Large intestine (tissue), 3 donors: ENCODE measurements at regions not wholly inside any gene's neighbourhood (a gene's known extent, or its start where the extent isn't known, plus 50 kb on each side); places are given as distances from the start of the nearest gene placed in this dataset.

Experiments
- DNase-seq, 2 donors: peaks; one replicate each; pipeline versions ENCODE4 v3.0.0 to v3.0.0-alpha.2; 2013
- H3K27ac ChIP-seq: one replicate; pipeline ENCODE4 v1.5.1; 2013; ENCODE audit warnings: low read length
- H3K27me3 ChIP-seq: 2 replicates; pipeline ENCODE4 v1.6.1; 2013; ENCODE audit warnings: low read length; ENCODE audit not compliant: control insufficient read depth, insufficient read depth
- H3K36me3 ChIP-seq: 2 replicates; pipeline ENCODE4 v1.6.1; 2013; ENCODE audit warnings: low read length; ENCODE audit not compliant: control insufficient read depth, insufficient read depth
- H3K4me1 ChIP-seq: one replicate; pipeline ENCODE4 v1.6.1; 2013; ENCODE audit warnings: low read length; ENCODE audit not compliant: control insufficient read depth, insufficient read depth
- H3K4me3 ChIP-seq: one replicate; pipeline ENCODE4 v1.5.1; 2013; ENCODE audit warnings: low read length
- H3K9me3 ChIP-seq: one replicate; pipeline ENCODE4 v1.6.1; 2013; ENCODE audit warnings: mild to moderate bottlenecking, low read depth, low read length, moderate library complexity; ENCODE audit not compliant: control insufficient read depth
- WGBS: methylation state at CpG from one replicate; pipeline ENCODE4 v1.1.5; 2013; ENCODE audit warnings: low lambda C conversion rate; ENCODE audit not compliant: insufficient coverage; 5-methylcytosine and 5-hydroxymethylcytosine counted together

- Histone ChIP-seq H3K27me3 (no peaks in the 10 kb centered on the region), H3K9me3 (peaks cover 3% of the 10 kb centered on the region), H3K36me3 (no peaks in the 10 kb centered on the region), H3K4me1 (no peaks in the 10 kb centered on the region), H3K27ac (no peak overlapping the region), H3K4me3 (no peak overlapping the region)
- no peak for DNase-seq
- no CpG with 5 or more reads among the region's 3 CpGs for WGBS
These were observed 104.4 kb upstream of the CD93 start for GRCh38 chr20:23190557-23190956.

- no peaks in the 10 kb centered on the region for H3K27me3 ChIP-seq
- DNase-seq, result no peak
- no CpG with 5 or more reads among the region's 9 CpGs for WGBS
- no peak overlapping the region for H3K4me3 ChIP-seq
- peaks cover 3% of the 10 kb centered on the region for H3K9me3 ChIP-seq
- H3K36me3 ChIP-seq, result no peaks in the 10 kb centered on the region
- H3K4me1 ChIP-seq, result no peaks in the 10 kb centered on the region
- no peak overlapping the region for H3K27ac ChIP-seq
These were observed 103.7 kb upstream of the CD93 start for GRCh38 chr20:23189854-23190253.

GRCh38 chr20:23189341-23189740, 103.2 kb upstream of the CD93 start:
- no peak for DNase-seq
- Histone ChIP-seq H3K4me3 (no peak overlapping the region), H3K4me1 (no peaks in the 10 kb centered on the region), H3K27me3 (no peaks in the 10 kb centered on the region), H3K27ac (no peak overlapping the region), H3K36me3 (no peaks in the 10 kb centered on the region), H3K9me3 (peaks cover 3% of the 10 kb centered on the region)
- no CpG with 5 or more reads among the region's 11 CpGs for WGBS

GRCh38 chr20:23188377-23189169, 102.4 kb upstream of the CD93 start:
- Histone ChIP-seq H3K27me3 (no peaks in the 10 kb centered on the region), H3K4me1 (no peaks in the 10 kb centered on the region), H3K27ac (no peak overlapping the region), H3K9me3 (peaks cover 3% of the 10 kb centered on the region), H3K4me3 (no peak overlapping the region), H3K36me3 (no peaks in the 10 kb centered on the region)
- DNase-seq, result no peak
- WGBS, result no CpG with 5 or more reads among the region's 3 CpGs

- no peaks in the 10 kb centered on the region for H3K27me3 ChIP-seq
- DNase-seq, result no peak
- H3K36me3 ChIP-seq, result no peaks in the 10 kb centered on the region
- no CpG with 5 or more reads among the region's 7 CpGs for WGBS
- H3K9me3 ChIP-seq, result peaks cover 3% of the 10 kb centered on the region
- no peak overlapping the region for H3K4me3 ChIP-seq
- H3K27ac ChIP-seq, result no peak overlapping the region
- no peaks in the 10 kb centered on the region for H3K4me1 ChIP-seq
These were observed 101.6 kb upstream of the CD93 start for GRCh38 chr20:23187751-23188150.

GRCh38 chr20:23186808-23187207, 100.7 kb upstream of the CD93 start:
- no peaks in the 10 kb centered on the region for H3K27me3 ChIP-seq
- H3K27ac ChIP-seq, result no peak overlapping the region
- WGBS, result no CpG with 5 or more reads among the region's 5 CpGs
- no peak for DNase-seq
- H3K4me3 ChIP-seq, result no peak overlapping the region
- no peaks in the 10 kb centered on the region for H3K4me1 ChIP-seq
- H3K9me3 ChIP-seq, result peaks cover 3% of the 10 kb centered on the region
- H3K36me3 ChIP-seq, result no peaks in the 10 kb centered on the region

- no peak for DNase-seq
- Histone ChIP-seq H3K9me3 (no peaks in the 10 kb centered on the region), H3K4me1 (no peaks in the 10 kb centered on the region), H3K27me3 (no peaks in the 10 kb centered on the region), H3K36me3 (no peaks in the 10 kb centered on the region), H3K4me3 (no peak overlapping the region), H3K27ac (no peak overlapping the region)
- no CpG with 5 or more reads among the region's 9 CpGs for WGBS
These were observed 94.4 kb upstream of the CD93 start for GRCh38 chr20:23180451-23180921.

- DNase-seq, result no peak
- no peak overlapping the region for H3K27ac ChIP-seq
- no CpG with 5 or more reads among the region's 1 CpG for WGBS
- H3K9me3 ChIP-seq, result no peaks in the 10 kb centered on the region
- no peak overlapping the region for H3K4me3 ChIP-seq
- H3K4me1 ChIP-seq, result no peaks in the 10 kb centered on the region
- H3K36me3 ChIP-seq, result no peaks in the 10 kb centered on the region
- H3K27me3 ChIP-seq, result no peaks in the 10 kb centered on the region
These were observed 93.8 kb upstream of the CD93 start for GRCh38 chr20:23179766-23180403.

- H3K4me3 ChIP-seq, result no peak overlapping the region
- H3K4me1 ChIP-seq, result no peaks in the 10 kb centered on the region
- DNase-seq, result no peak
- no peaks in the 10 kb centered on the region for H3K27me3 ChIP-seq
- no peaks in the 10 kb centered on the region for H3K9me3 ChIP-seq
- H3K36me3 ChIP-seq, result no peaks in the 10 kb centered on the region
- no CpG with 5 or more reads among the region's 3 CpGs for WGBS
- H3K27ac ChIP-seq, result no peak overlapping the region
These were observed 92.7 kb upstream of the CD93 start for GRCh38 chr20:23178806-23179205.

- WGBS, result 100% methylated on average over 1 of the region's 3 CpGs
- no peak overlapping the region for H3K27ac ChIP-seq
- H3K27me3 ChIP-seq, result no peaks in the 10 kb centered on the region
- H3K36me3 ChIP-seq, result no peaks in the 10 kb centered on the region
- no peaks in the 10 kb centered on the region for H3K4me1 ChIP-seq
- H3K9me3 ChIP-seq, result no peaks in the 10 kb centered on the region
- no peak for DNase-seq
- H3K4me3 ChIP-seq, result no peak overlapping the region
These were observed 88.7 kb upstream of the CD93 start for GRCh38 chr20:23174821-23175220.
